GM21526 (cell line): ENCODE measurements at regions not wholly inside any gene's neighbourhood (a gene's known extent, or its start where the extent isn't known, plus 50 kb on each side); places are given as distances from the start of the nearest gene placed in this dataset.
"Not testable (repeated sequence)": the region's sequence is repeated elsewhere in the genome, so short reads cannot be mapped to it uniquely, and the experiment has no call there.

Source experiments
- ATAC-seq: cut with Tn5 transposase; IDR thresholded peaks from one replicate; pipeline ENCODE4 v1.9.1; 2021; ENCODE audit warnings: moderate library complexity; ENCODE audit not compliant: unreplicated experiment, low FRiP score

- no peak for ATAC-seq
Observed at GRCh38 chr13:90690458-90691080, 656.9 kb upstream of the MIR17HG start.

DNA sequence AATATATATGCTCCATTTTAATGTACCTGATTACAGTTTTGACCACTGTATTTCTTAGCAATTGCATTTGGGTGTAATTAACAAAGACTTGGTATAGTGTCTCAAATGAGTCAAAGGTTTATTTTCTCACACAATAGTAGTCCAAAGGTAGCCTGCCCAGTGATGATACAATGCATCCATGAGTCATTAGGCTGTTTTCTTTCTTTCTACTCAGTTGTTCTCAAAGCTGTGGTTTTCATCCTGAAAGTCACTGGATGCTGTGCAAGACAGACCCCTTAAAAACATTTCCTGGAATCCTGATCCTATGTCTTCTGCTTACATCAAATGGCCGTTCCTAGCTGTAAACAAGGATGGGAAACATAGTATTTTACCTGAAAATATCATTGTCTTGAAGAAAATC is 651.2 kb upstream of the MIR17HG start:
- no peak for ATAC-seq

DNA sequence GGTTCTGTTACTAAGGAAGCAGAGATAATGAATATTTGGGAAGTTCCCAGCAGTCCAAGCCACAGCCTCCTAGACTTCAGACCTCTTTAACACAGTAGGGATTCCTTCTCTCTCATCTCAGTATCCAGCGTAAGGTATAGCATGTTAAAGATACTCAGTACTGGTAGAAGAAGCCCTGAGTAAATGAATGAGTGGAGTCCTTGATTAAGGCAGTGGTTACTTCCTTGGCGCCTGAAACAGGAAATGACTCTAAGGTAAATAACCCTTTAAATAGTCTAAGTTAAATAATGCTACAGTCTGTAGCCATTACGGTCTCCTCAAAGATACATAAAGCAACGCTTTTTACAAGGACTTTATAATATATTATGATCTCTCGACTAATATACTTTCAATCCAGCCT is 650.8 kb upstream of the MIR17HG start:
- no peak for ATAC-seq

GRCh38 chr13:90700340-90700739 is 647.1 kb upstream of the MIR17HG start:
- no peak for ATAC-seq

DNA sequence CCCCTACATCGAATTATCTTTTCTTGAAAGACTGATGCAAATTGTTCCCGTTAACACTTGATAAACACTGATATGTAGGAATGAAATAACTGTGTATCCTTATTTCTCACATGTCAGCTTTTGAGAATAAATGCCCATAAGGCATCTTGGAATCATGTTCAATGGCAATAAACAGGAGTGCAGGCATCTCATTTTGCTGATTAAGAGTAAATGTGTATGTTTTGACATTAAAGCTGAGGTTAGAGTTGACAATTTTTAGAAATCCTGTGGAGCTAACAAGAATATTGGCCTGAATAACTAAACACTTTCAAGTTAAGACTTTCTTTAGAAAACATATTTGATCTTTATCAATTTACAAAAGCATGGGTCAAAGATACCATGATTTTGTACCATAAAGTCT is 646.2 kb upstream of the MIR17HG start:
- no peak for ATAC-seq

GRCh38 chr13:90702050-90702449 is 645.4 kb upstream of the MIR17HG start:
- no peak for ATAC-seq

- no peak for ATAC-seq
Observed at GRCh38 chr13:90706631-90707030, 640.9 kb upstream of the MIR17HG start.

DNA sequence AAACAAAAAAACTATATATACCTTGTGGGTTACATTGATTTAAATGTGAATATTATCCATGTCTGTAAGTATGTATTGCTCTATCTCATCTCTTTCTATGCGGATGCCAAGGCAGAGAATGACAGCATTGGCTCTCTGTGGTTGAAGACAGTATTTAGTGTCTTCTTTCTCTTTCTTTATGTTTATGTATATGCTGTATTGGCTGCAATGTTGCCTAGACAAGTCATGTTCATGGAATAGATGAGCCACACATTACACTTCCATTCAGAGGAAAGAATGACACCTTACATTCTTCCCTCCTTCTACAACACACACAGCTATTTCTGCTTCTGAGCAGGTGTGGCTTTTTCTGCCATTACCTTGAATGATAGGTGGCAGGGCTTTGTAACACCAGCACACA is 639.4 kb upstream of the MIR17HG start:
- no peak for ATAC-seq

GRCh38 chr13:90709319-90709718 is 638.2 kb upstream of the MIR17HG start:
- ATAC-seq, result no peak

DNA sequence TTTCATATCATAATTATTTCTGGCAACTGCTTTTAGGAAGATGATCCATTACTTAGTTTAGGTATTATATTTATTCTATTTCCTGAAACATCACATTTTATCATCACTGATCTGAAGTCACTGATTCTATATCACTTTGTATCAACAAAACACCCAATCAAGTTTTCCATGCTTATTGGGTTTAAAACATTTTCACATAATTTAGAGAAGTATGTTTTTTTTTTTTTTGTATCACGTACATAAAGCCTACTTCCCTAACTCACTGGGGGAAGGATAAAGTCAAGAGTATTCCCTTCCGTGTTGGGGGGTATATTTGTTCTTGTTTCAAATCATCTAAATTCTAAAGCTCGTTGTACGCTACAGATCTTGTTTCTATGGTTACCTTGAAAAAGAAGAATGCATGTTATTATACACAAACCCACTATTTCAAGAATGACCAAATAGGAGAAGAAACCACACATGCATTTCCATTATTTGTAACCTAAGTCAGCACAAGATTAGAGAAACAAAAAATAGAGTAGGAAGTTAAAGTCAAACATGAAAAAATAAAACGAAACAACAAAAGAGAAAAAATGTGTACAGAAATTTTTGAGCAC is 637.2 kb upstream of the MIR17HG start:
- ATAC-seq, result no peak

DNA sequence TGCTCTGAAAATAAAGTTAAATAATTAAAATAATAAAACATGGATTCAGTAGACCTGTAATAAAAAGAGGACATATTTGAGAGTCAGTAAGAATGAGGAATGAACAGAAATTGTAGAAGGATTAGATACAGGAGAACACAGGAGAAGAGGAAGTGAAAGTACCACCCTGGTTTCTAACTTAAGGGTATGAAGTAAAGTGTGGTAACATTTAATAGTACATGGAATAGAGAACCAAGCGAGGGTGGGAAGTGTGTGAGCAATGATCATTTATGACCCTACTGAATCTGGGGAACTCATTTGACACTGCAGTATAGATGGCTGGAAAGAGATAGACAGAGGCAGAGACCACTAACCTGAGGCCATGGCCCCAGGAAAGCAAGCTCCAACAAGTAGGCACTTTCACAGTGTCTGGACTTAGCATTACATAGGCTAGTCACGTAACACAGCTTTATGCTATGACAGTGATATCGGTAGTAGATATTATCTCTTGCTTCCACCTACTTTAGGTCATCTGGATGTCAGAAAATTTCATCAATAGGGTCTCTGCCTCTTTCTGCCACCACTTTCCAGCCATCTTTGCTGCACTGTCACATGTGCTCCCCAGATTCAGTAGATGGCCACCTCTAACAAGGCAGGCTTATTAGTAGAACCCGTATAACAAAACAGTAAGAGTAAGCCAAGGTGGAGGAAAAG is 633.9 kb upstream of the MIR17HG start:
- no peak for ATAC-seq

DNA sequence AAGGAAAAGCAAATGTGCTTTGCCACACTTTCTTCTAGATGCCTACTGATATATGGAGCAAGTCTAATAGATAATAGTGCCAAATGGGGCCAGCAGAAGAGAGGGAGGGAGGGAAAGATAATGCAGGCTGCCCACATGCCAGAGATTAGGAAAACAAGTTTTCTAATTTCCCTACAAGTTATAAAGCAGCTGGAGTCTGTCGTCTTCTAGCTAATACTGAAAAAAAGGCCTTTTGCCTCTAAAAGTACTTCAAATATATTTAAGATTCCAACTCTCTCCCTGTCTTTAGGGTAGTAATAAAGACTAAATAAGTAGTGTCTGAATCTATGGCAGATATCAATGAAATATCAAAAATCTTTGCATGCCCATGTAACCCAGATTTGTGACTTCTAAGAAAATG is 632.0 kb upstream of the MIR17HG start:
- no peak for ATAC-seq

DNA sequence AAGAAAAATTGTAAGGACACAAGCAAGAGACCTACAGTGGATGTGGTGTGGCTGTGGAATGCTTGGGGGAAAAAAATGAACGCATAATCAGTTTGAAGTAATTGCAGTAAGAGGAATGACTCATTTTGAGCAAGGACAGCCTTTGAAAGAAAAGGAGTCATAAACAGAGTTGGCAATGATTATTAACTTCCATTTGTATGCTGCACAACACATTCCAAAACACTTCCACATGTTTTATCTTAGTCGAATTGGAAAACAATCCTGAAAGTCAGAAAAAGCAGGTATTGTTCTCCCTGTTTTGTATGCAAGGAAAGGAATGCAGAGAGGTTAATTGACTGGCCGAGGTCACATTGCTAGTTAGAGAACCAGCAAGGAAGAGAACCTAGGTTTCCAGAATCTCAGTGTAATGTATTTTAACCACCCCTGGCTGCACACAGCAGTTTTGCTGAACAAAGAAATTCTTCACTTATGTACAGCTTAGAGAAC is 630.0 kb upstream of the MIR17HG start:
- no peak for ATAC-seq

GRCh38 chr13:90719461-90719860 is 628.0 kb upstream of the MIR17HG start:
- ATAC-seq, result no peak

DNA sequence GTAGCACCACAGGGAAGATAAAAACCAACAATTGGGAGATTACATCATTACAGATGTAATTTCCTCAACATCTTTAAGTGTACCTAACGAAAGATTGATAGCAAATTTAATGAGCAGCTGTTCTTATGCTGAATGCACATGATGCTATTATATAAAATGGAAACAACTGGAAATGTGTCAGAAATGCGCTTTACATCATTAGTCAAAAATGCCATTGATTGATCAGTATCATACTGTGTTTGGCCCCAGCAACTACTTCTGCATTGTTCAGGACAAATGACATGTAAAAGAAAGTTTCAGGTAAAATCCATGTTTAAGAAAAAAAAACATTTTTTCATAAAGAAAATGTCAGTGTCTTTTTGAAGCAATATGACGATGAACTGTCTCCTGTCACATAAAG is 625.5 kb upstream of the MIR17HG start:
- no peak for ATAC-seq

GRCh38 chr13:90723381-90723780 is 624.1 kb upstream of the MIR17HG start:
- ATAC-seq, result no peak

DNA sequence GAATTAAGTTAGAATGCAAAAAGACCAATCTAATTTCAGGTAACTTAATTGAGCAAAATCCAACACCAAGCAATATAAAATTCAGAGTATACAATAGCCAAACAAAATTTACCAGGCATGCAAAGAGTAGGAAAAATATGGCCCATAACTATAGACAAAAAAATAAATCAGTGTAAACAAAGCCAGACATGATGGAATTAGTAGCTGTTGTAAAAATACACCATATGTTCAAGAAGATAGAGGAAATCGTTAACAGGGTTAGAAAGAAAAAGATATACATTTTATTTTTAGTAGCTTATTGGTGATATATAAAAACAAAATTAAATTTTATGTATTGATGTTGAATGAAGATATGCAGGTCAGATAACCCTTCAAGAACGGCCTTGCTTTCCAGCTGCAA is 621.1 kb upstream of the MIR17HG start:
- no peak for ATAC-seq

DNA sequence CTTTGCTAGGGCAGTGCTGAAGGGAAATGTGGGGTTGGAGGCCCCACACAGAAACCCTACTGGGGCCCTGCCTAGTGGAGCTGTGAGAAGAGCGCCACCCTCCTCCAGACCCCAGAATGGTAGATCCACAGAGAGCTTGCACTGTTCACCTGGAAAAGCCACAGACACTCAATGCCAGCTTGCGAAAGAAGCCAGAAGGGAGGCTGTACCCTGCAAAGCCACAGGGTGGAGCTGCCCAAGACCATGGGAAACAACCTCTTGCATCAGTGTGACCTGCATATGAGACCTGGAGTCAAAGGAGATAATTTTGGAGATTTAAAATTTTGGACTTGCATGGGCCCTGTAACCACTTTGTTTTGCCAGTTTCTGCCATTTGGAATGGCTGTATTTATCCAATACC is 615.4 kb upstream of the MIR17HG start:
- no peak for ATAC-seq

GRCh38 chr13:90734497-90734896 is 613.0 kb upstream of the MIR17HG start:
- not testable (repeated sequence) for ATAC-seq

DNA sequence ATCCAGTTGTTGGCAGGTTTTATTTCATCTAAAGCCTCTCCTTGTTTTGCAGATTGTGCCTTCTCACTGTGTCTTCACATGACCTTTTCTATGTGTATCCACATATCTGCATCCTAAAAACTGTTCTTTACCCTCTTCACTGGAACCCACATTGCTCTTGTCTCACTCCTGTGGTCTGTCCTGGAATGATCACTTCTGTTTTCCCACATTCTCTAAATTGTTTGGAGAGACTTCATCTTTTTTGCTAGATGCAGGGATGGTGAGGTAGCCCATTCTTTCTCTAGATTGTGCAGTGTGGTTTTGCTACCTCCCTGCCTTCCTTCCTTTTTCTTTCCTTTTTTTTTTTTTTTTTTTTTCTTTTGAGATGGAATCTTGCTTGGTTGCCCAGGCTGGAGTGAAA is 608.6 kb upstream of the MIR17HG start:
- no peak for ATAC-seq

DNA sequence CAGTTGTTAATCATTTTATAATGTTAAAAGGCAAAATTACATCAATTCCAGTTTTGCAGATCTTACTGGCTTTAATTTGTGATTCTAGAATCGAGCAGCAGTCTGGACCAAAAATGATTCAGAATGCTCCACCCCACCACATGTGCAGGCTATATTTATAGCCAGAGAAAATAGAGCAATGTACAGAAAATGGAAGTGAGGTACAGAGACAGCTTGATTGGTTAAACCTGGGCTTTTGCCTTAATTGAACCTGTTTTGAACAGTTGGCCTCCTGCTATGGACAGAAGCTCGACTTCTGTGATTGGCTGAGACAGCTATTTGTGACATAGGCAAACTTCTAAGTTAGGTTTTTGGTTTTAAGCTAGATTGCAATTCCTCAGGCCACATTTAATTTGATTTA is 607.4 kb upstream of the MIR17HG start:
- ATAC-seq, result no peak

DNA sequence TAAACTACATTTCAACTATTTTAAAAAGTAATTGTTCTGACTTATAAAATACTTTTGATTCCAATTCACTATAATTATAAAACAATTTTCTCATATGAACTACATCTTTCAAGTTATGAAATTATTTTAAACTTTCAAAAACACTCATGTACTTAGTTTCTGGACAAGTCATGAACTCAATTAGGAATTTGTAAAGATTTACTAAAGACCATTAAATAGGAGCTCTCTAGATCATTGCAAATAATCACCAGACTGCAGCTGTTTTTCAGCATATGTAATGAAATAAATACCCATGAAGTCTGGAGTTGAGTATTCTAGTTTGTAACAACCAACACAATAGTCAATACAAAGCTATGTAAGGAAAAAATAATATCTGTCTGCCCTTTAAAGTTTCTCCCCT is 605.1 kb upstream of the MIR17HG start:
- no peak for ATAC-seq
